C4-2B (cell line): ENCODE measurements at regions not wholly inside any gene's neighbourhood (a gene's known extent, or its start where the extent isn't known, plus 50 kb on each side); places are given as distances from the start of the nearest gene placed in this dataset.

ENCODE experiments used
- H3K27ac ChIP-seq: fragments of 450-650 bp; 2 replicates; pipeline ENCODE4 v1.5.1; 2017
- ZFX ChIP-seq: fragments of 450-650 bp; IDR thresholded peaks from 2 replicates; pipeline ENCODE4 v1.6.1; 2017
- TF ChIP-seq, protein P1 (sequence below): fragments of 450-650 bp; conservative IDR thresholded peaks from 2 replicates; pipeline ENCODE4 v1.5.1; 2017; ENCODE audit warnings: mild to moderate bottlenecking

DNA sequence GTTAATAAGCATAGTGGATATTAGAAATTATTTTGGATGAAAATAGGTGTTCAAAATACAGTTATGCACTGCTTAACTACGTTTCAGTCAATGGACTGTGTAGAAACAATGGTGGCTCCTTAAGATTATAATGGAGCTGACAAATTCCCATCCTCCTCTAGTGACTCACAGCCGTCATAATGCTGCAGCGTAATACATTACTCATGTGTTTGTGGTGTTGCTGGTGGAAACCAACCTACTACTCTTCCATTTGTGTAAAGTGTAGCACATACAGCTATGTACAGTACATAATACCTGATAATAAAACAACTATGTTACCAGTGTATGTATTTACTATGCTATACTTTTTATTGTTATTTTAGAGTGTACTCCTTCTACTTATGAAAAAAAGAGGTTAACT, 111.2 kb upstream of the TMCC3 start:
- TF ChIP-seq, protein P1, sequence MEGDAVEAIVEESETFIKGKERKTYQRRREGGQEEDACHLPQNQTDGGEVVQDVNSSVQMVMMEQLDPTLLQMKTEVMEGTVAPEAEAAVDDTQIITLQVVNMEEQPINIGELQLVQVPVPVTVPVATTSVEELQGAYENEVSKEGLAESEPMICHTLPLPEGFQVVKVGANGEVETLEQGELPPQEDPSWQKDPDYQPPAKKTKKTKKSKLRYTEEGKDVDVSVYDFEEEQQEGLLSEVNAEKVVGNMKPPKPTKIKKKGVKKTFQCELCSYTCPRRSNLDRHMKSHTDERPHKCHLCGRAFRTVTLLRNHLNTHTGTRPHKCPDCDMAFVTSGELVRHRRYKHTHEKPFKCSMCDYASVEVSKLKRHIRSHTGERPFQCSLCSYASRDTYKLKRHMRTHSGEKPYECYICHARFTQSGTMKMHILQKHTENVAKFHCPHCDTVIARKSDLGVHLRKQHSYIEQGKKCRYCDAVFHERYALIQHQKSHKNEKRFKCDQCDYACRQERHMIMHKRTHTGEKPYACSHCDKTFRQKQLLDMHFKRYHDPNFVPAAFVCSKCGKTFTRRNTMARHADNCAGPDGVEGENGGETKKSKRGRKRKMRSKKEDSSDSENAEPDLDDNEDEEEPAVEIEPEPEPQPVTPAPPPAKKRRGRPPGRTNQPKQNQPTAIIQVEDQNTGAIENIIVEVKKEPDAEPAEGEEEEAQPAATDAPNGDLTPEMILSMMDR = no peak
- TF ChIP-seq ZFX = no peak
- no peak overlapping the region for H3K27ac ChIP-seq

DNA sequence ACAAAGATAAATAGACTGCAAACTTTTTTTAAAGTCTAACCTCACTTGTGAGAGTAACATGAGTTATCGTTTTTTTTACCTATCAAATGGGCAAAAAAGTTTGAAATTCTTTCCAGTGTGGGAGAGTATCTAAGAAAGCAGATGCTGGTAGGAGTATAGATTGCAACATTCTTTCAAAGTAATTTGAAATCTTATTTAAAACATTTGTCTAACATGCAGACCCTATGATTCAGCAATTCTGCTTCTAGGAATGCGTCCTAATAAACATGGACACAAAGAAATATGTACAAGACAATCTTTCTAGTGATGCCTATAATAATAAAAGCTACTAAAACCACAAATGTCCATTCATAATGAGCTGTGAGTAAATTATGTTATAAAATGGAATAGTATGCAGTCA, 110.4 kb upstream of the TMCC3 start:
- TF ChIP-seq, protein P1 = no peak
- TF ChIP-seq ZFX = no peak
- H3K27ac ChIP-seq = no peak overlapping the region

DNA sequence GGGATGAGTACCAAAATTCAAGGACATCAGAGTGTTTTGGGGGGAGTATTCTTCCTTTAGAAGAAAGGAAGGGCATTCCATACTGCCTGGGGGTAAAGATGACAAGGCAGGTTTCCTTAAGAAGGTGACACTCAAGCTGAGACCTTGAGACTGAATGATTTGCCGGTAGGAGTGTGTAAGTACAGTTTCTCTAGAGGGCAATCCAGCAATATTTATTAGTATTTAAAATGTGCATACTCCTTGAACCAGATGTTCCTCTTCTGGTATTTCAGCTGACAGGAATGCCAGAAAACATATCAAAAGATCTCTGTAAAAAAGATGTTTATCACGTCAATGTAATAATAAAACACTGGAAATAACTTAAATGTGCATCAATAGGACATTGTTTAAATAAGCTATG, 106.4 kb upstream of the TMCC3 start:
- TF ChIP-seq, protein P1 = no peak
- no peak for TF ChIP-seq ZFX
- H3K27ac ChIP-seq = no peak overlapping the region

DNA sequence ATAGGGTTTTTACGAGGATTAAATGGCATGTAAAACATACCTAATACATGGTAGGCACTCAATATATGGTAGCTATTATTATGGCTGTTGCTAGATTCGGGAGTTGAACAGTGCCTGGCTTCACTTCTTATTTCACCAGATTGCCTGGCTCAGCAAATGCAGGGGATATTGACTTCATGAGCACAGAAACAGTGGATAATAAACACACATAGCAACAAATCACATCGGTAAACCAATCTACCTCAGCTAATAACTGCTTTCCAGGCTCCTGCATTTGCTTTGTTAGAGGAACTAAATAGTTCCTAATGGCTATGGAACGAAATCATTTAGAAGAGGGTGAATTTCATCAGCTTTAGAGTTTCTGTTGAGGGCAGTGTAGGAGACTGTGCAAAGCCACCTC, 105.2 kb upstream of the TMCC3 start:
- TF ChIP-seq ZFX = no peak
- TF ChIP-seq, protein P1 = no peak
- H3K27ac ChIP-seq = no peak overlapping the region

DNA sequence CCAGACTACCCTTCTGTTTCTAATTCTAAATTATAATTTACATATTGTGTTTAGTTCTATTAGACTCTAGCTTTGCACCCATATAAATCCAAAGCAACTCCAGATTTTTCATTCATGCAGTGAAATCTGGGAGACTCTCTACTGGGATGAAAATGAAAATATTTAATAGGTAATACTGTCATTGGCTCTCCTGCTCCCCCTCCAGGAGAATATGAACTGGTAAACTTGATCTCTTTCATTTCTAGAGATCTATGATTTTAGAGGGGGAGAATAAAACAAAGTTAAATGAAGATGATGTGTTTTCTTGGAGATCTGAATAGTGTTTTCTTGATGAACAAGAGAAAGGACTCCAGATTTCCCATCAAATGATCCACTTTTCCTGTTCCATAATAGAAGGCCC, 104.3 kb upstream of the TMCC3 start:
- TF ChIP-seq ZFX = no peak
- TF ChIP-seq, protein P1 = peak; percentile 36
- no peak overlapping the region for H3K27ac ChIP-seq

DNA sequence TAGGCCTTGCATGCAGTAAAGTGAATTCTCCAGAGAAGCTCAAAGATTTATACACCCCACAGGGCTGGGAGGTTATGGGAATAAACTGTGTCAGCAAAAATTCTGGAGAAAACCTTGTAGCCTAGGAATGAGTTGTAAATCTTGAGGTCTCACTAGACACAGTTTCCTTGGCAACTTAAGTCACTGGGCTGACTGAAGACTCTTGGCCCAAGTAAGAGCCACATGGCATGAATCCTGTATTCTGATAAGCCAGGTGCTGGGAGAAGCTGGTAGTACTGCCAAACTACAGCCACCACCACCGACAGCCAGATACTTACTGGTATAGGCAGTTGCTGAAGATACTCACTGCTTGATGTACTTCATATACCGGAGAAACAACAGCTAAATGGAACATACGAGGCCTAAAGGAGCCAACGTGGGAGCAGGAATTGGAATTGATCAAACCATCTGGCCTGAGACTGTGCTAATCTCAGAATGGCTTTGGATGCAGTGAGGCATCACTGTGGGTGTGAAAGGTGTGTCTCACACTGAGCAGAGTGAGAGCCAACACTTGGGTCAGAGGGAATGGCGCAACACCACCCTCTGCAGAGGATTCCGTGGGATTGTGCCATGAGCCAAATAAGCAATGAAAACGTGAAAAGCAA, 102.8 kb upstream of the TMCC3 start:
- H3K27ac ChIP-seq = no peak overlapping the region
- TF ChIP-seq, protein P1 = no peak
- no peak for TF ChIP-seq ZFX

DNA sequence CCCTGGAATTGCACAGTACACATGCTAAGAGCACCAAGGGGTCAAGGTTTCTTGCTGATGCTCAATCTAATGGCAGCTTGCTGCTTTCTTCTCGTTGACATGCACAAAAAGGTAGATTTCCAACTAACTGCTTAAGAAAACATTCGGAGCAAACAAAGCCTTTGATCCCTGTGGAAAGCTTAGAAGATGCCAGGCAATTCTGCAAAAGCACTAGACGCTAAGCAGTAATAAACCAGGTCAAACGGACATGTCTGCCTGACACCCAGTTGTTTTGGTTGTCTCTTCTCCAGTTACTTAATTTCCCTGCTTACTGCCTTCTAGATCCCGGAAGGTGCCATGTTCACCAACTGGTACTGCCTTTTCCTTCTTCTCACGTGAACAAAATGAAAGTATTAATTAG, 100.5 kb upstream of the TMCC3 start:
- no peak for TF ChIP-seq ZFX
- TF ChIP-seq, protein P1 = no peak
- no peak overlapping the region for H3K27ac ChIP-seq
